GM04503 (cell line): ENCODE measurements at regions not wholly inside any gene's neighbourhood (a gene's known extent, or its start where the extent isn't known, plus 50 kb on each side); places are given as distances from the start of the nearest gene placed in this dataset.

ENCODE experiments used
- DNase-seq: peaks from one replicate; pipeline ENCODE4 v3.0.0-alpha.2; 2012; ENCODE audit warnings: low read depth

GRCh38 chr1:47554082-47554481, 116.2 kb downstream of the FOXD2 start:
- no peak for DNase-seq

GRCh38 chr1:47554901-47555300, 117.1 kb downstream of the FOXD2 start:
- DNase-seq = no peak

GRCh38 chr1:47555306-47555705, 117.5 kb downstream of the FOXD2 start:
- no peak for DNase-seq

GRCh38 chr1:47555841-47556560, 118.2 kb downstream of the FOXD2 start:
- DNase-seq = no peak

GRCh38 chr1:47557066-47557465, 119.2 kb downstream of the FOXD2 start:
- no peak for DNase-seq

- DNase-seq = no peak
These were observed 121.1 kb downstream of the FOXD2 start for GRCh38 chr1:47558601-47559593.

- no peak for DNase-seq
These were observed 122.3 kb downstream of the FOXD2 start for GRCh38 chr1:47559944-47560695.

GRCh38 chr1:47561523-47562007, 123.7 kb downstream of the FOXD2 start:
- no peak for DNase-seq

- DNase-seq = no peak
These were observed 124.3 kb downstream of the FOXD2 start for GRCh38 chr1:47562147-47562546.

GRCh38 chr1:47562799-47563198, 125.0 kb downstream of the FOXD2 start:
- no peak for DNase-seq

GRCh38 chr1:47563201-47563600, 125.4 kb downstream of the FOXD2 start:
- DNase-seq = no peak

- DNase-seq = no peak
These were observed 126.7 kb downstream of the FOXD2 start for GRCh38 chr1:47564570-47564969.

GRCh38 chr1:47565092-47565491, 127.2 kb downstream of the FOXD2 start:
- no peak for DNase-seq

- DNase-seq = no peak
These were observed 127.8 kb downstream of the FOXD2 start for GRCh38 chr1:47565676-47566075.

- no peak for DNase-seq
These were observed 130.9 kb downstream of the FOXD2 start for GRCh38 chr1:47568763-47569162.

- no peak for DNase-seq
These were observed 131.4 kb downstream of the FOXD2 start for GRCh38 chr1:47569261-47569660.

GRCh38 chr1:47569681-47570470, 132.0 kb downstream of the FOXD2 start:
- DNase-seq = peak; percentile 73

GRCh38 chr1:47571161-47571560, 133.3 kb downstream of the FOXD2 start:
- DNase-seq = no peak

- no peak for DNase-seq
These were observed 134.1 kb downstream of the FOXD2 start for GRCh38 chr1:47571952-47572351.

GRCh38 chr1:47572731-47573430, 135.0 kb downstream of the FOXD2 start:
- no peak for DNase-seq
